IMR-90 (cell line): ENCODE measurements at regions not wholly inside any gene's neighbourhood (a gene's known extent, or its start where the extent isn't known, plus 50 kb on each side); places are given as distances from the start of the nearest gene placed in this dataset.

Source experiments
- ATAC-seq: fragments of 200-7000 bp; cut with Tn5 transposase; 2 replicates; pipeline ENCODE4 v1.9.1; 2020; ENCODE audit warnings: low read depth, mild to moderate bottlenecking, moderate library complexity
- BruUV-seq: library from RNA; stranded (reverse); fragments of 400-500 nt; replicated peaks from 2 replicates; lab custom pipeline; 2021; lab: Mats Ljungman, UMichigan
- CTCF ChIA-PET: fragments of 300-600 bp; formaldehyde crosslinking; extraction: SDS; loops from one replicate; lab custom pipeline; 2021; ENCODE audit warnings: antibody characterized with exemption; lab: Yijun Ruan, JAX
- POLR2A ChIA-PET: fragments of 300-600 bp; sonication (Branson Sonifier 250); formaldehyde crosslinking; loops from one replicate; lab custom pipeline; 2022; ENCODE audit warnings: antibody characterized with exemption; ENCODE audit not compliant: unreplicated experiment; lab: Charles Lee
- DNase-seq: peaks from one replicate; pipeline ENCODE4 v3.0.0; 2013
- H2AFZ ChIP-seq: replicated peaks from 2 replicates; pipeline ENCODE3; 2013; ENCODE audit warnings: low read length, mild to moderate bottlenecking; ENCODE audit not compliant: poor library complexity
- H2AK5ac ChIP-seq: 2 replicates; pipeline ENCODE4 v1.6.1; 2013; ENCODE audit warnings: low read depth, low read length, inconsistent platforms
- H2AK9ac ChIP-seq: replicated peaks from 2 replicates; pipeline ENCODE3; 2013; ENCODE audit warnings: mild to moderate bottlenecking, low read depth, low read length, moderate library complexity; ENCODE audit not compliant: poor library complexity
- H2BK120ac ChIP-seq: 2 replicates; pipeline ENCODE4 v1.6.1; 2013; ENCODE audit warnings: low read depth, low read length, inconsistent platforms
- H2BK15ac ChIP-seq: 3 replicates; pipeline ENCODE4 v1.6.1; 2013; ENCODE audit warnings: low read depth, low read length, inconsistent platforms
- H2BK20ac ChIP-seq: 2 replicates; pipeline ENCODE4 v1.6.1; 2013; ENCODE audit warnings: low read depth, mild to moderate bottlenecking, inconsistent platforms, low read length, moderate library complexity
- H2BK5ac ChIP-seq: 2 replicates; pipeline ENCODE4 v1.6.1; 2013; ENCODE audit warnings: mild to moderate bottlenecking, low read depth, low read length, inconsistent platforms; ENCODE audit not compliant: poor library complexity, severe bottlenecking
- H3K14ac ChIP-seq: replicated peaks from 2 replicates; pipeline ENCODE4 v1.6.1; 2013; ENCODE audit warnings: low read depth, low read length, inconsistent platforms
- H3K18ac ChIP-seq: 2 replicates; pipeline ENCODE4 v1.6.1; 2013; ENCODE audit warnings: low read depth, low read length, control low read depth
- H3K23ac ChIP-seq: 2 replicates; pipeline ENCODE4 v1.6.1; 2013; ENCODE audit warnings: low read depth, low read length, inconsistent platforms
- H3K27ac ChIP-seq: 2 replicates; pipeline ENCODE4 v1.5.1; 2013; ENCODE audit warnings: mild to moderate bottlenecking, control low read depth, low read length; ENCODE audit not compliant: insufficient read depth
- H3K27me3 ChIP-seq: 2 replicates; pipeline ENCODE4 v1.6.1; 2013; ENCODE audit warnings: low read length; ENCODE audit not compliant: control insufficient read depth, insufficient read depth
- H3K36me3 ChIP-seq: 2 replicates; pipeline ENCODE4 v1.6.1; 2013; ENCODE audit warnings: low read length, mixed read lengths; ENCODE audit not compliant: control insufficient read depth, insufficient read depth
- H3K4ac ChIP-seq: 2 replicates; pipeline ENCODE4 v1.6.1; 2013; ENCODE audit warnings: low read depth, low read length, inconsistent platforms
- H3K4me1 ChIP-seq: 2 replicates; pipeline ENCODE4 v1.6.1; 2013; ENCODE audit warnings: low read length, mixed read lengths; ENCODE audit not compliant: control insufficient read depth, insufficient read depth
- H3K4me2 ChIP-seq: 2 replicates; pipeline ENCODE4 v1.6.1; 2013; ENCODE audit warnings: low read depth, mild to moderate bottlenecking, control low read depth, low read length, moderate library complexity
- H3K4me3 ChIP-seq: 2 replicates; pipeline ENCODE4 v1.5.1; 2013; ENCODE audit warnings: low read depth, mild to moderate bottlenecking, control low read depth, low read length, moderate library complexity; ENCODE audit not compliant: insufficient read depth
- H3K56ac ChIP-seq: 2 replicates; pipeline ENCODE4 v1.6.1; 2013; ENCODE audit warnings: low read length, inconsistent platforms; ENCODE audit not compliant: insufficient read depth; ENCODE audit errors: extremely low read depth
- H3K79me1 ChIP-seq, 2 experiments: 2 replicates each; pipeline ENCODE4 v1.6.1; 2013; ENCODE audit warnings: low read length in 2 of 2, inconsistent platforms in 1 of 2, low read depth in 1 of 2
- H3K9ac ChIP-seq: 2 replicates; pipeline ENCODE4 v1.6.1; 2013; ENCODE audit warnings: low read depth, low read length, control low read depth
- H3K9me1 ChIP-seq: 2 replicates; pipeline ENCODE4 v1.6.1; 2013; ENCODE audit warnings: low read length, inconsistent platforms; ENCODE audit not compliant: insufficient read depth
- H3K9me3 ChIP-seq: 2 replicates; pipeline ENCODE4 v1.6.1; 2013; ENCODE audit warnings: low read length; ENCODE audit not compliant: control insufficient read depth, insufficient read depth
- H4K20me1 ChIP-seq: 2 replicates; pipeline ENCODE4 v1.6.1; 2013; ENCODE audit warnings: low read length, inconsistent platforms; ENCODE audit not compliant: insufficient read depth
- H4K5ac ChIP-seq: 2 replicates; pipeline ENCODE4 v1.6.1; 2013; ENCODE audit warnings: mild to moderate bottlenecking, low read depth, low read length, control low read depth
- H4K8ac ChIP-seq, 2 experiments: 2 replicates each; pipeline ENCODE4 v1.6.1; 2013; ENCODE audit warnings: low read depth in 2 of 2, low read length in 2 of 2, control low read depth in 1 of 2, inconsistent platforms in 1 of 2
- H4K91ac ChIP-seq: 2 replicates; pipeline ENCODE4 v1.6.1; 2013; ENCODE audit warnings: low read depth, low read length, inconsistent platforms; ENCODE audit not compliant: insufficient read depth
- BHLHE40 ChIP-seq: fragments of 150-350 bp; IDR thresholded peaks from 2 replicates; pipeline ENCODE4 v1.6.1; 2016; ENCODE audit warnings: mild to moderate bottlenecking, low read depth, low read length
- CHD1 ChIP-seq: IDR thresholded peaks from 2 replicates; pipeline ENCODE4 v1.6.1; 2012; ENCODE audit warnings: low read depth, low read length, improper control_type of control experiment
- CTCF ChIP-seq: conservative IDR thresholded peaks from 2 replicates; pipeline ENCODE4 v1.5.1; 2012; ENCODE audit warnings: mild to moderate bottlenecking, low read depth, low read length, improper control_type of control experiment
- ELK1 ChIP-seq: fragments of 150-350 bp; IDR thresholded peaks from 2 replicates; pipeline ENCODE4 v1.6.1; 2016; ENCODE audit warnings: low read depth, mild to moderate bottlenecking, low read length, moderate library complexity, borderline replicate concordance
- POLR2A ChIP-seq: IDR thresholded peaks from 2 replicates; pipeline ENCODE4 v1.6.1; 2012; ENCODE audit warnings: mild to moderate bottlenecking, low read depth, low read length
- RFX5 ChIP-seq: IDR thresholded peaks from 2 replicates; pipeline ENCODE4 v1.8.0; 2012; ENCODE audit warnings: low read depth, mild to moderate bottlenecking, low read length, moderate library complexity
- SMC3 ChIP-seq: fragments of 150-350 bp; IDR thresholded peaks from 2 replicates; pipeline ENCODE4 v1.6.1; 2016; ENCODE audit warnings: low read depth, mild to moderate bottlenecking, antibody characterized with exemption, low read length, moderate library complexity
- USF2 ChIP-seq: fragments of 150-350 bp; IDR thresholded peaks from 2 replicates; pipeline ENCODE4 v1.6.1; 2017; ENCODE audit warnings: mild to moderate bottlenecking, antibody characterized with exemption, low read length, low read depth
- WGBS, 2 experiments: methylation state at CpG; one replicate each; pipeline versions ENCODE4 v1.1.5 to v1.1.7; 2013; ENCODE audit warnings: missing lambda C conversion rate in 2 of 2; ENCODE audit not compliant: insufficient read length in 1 of 2; ENCODE audit errors: extremely low coverage in 2 of 2; 5-methylcytosine and 5-hydroxymethylcytosine counted together
- dilution Hi-C: fragments of 300-500 bp; cut with HindIII; formaldehyde crosslinking; loops from one replicate; pipeline ENCODE4 v1.14.3; 2018; ENCODE audit warnings: low sequenced_read_pairs; ENCODE audit not compliant: unreplicated experiment
- in situ Hi-C: fragments of 300-500 bp; cut with MboI; formaldehyde crosslinking; loops from 3 replicates; pipeline ENCODE4 v1.14.3; 2019; ENCODE audit warnings: low sequenced_read_pairs, inconsistent platforms, mixed read lengths
- intact Hi-C: fragments of 100-400 bp; cut with micrococcal nuclease; formaldehyde crosslinking; loops from 2 replicates; pipeline ENCODE4 v1.10.0; 2022

- WGBS, 2 experiments = no CpG with 5 or more reads among the region's 6 CpGs
- no peak overlapping the region for H2BK120ac ChIP-seq
- no peak for ATAC-seq
- H3K4me1 ChIP-seq = no peaks in the 10 kb centered on the region
- H2BK15ac ChIP-seq = no peak overlapping the region
- H3K79me1 ChIP-seq = no peaks in the 10 kb centered on the region
- H3K36me3 ChIP-seq = no peaks in the 10 kb centered on the region
- TF ChIP-seq CTCF (no peak), RFX5 (no peak), SMC3 (no peak), CHD1 (no peak), BHLHE40 (no peak), POLR2A (no peak), USF2 (no peak), ELK1 (no peak)
- intact Hi-C loops (no loop called here), in situ Hi-C loops (no loop called here), dilution Hi-C loops (no loop called here)
- no peak overlapping the region for H2BK20ac ChIP-seq
- H4K91ac ChIP-seq = no peak overlapping the region
- H3K9me1 ChIP-seq = no peaks in the 10 kb centered on the region
- no TSS peak for BruUV-seq
- no peak overlapping the region for H3K27ac ChIP-seq
- no peak overlapping the region for H4K5ac ChIP-seq
- H3K4me3 ChIP-seq = no peak overlapping the region
- no peak for DNase-seq
- H3K4ac ChIP-seq = no peak overlapping the region
- no peak overlapping the region for H2AK9ac ChIP-seq
- H3K14ac ChIP-seq = no peak overlapping the region
- H3K9ac ChIP-seq = no peak overlapping the region
- H2AFZ ChIP-seq = no peak overlapping the region
- ChIA-PET CTCF (no interaction called here), POLR2A (no interaction called here)
- H2BK5ac ChIP-seq = no peak overlapping the region
- no peaks in the 10 kb centered on the region for H3K27me3 ChIP-seq
- H3K23ac ChIP-seq = no peak overlapping the region
- no peak overlapping the region for H2AK5ac ChIP-seq
- H3K4me2 ChIP-seq = no peak overlapping the region
- no peak overlapping the region for H3K56ac ChIP-seq
- H4K8ac ChIP-seq = no peak overlapping the region
- no peak overlapping the region for H3K18ac ChIP-seq
- H4K20me1 ChIP-seq = no peaks in the 10 kb centered on the region
- no peaks in the 10 kb centered on the region for H3K9me3 ChIP-seq
These were observed 2233.4 kb downstream of the ARAP2 start for GRCh38 chr4:34010751-34011519.
